Kidney (tissue), 13 donors: ENCODE measurements at regions not wholly inside any gene's neighbourhood (a gene's known extent, or its start where the extent isn't known, plus 50 kb on each side); places are given as distances from the start of the nearest gene placed in this dataset.

Source experiments
- DNase-seq, 5 donors: peaks; one replicate each; pipeline ENCODE4 v3.0.0-alpha.2; 2013 to 2020
- FAIRE-seq: peaks from 2 replicates; lab custom pipeline; 2012; peaks lifted over from hg19 to GRCh38; lab: Jason Lieb, UNC
- H3K27ac ChIP-seq, 2 donors: one replicate each; pipeline ENCODE4 v1.7.0; 2013; ENCODE audit warnings: low read depth in 2 of 2, low read length in 2 of 2, inconsistent platforms in 1 of 2
- H3K27me3 ChIP-seq: one replicate; pipeline ENCODE4 v1.7.1; 2013; ENCODE audit warnings: low read length, inconsistent platforms; ENCODE audit not compliant: control insufficient read depth, insufficient read depth
- H3K36me3 ChIP-seq, 3 donors: one replicate each; pipeline versions ENCODE4 v1.7.0 to v1.7.1; 2013; ENCODE audit warnings: low read length in 3 of 3, control low read depth in 1 of 3, inconsistent platforms in 1 of 3; ENCODE audit not compliant: insufficient read depth in 3 of 3, control insufficient read depth in 2 of 3
- H3K4me1 ChIP-seq, 3 donors: one replicate each; pipeline versions ENCODE4 v1.7.0 to v1.7.1; 2013; ENCODE audit warnings: low read length in 3 of 3, inconsistent platforms in 1 of 3, low read depth in 1 of 3; ENCODE audit not compliant: control insufficient read depth in 2 of 3, insufficient read depth in 2 of 3
- H3K4me3 ChIP-seq, 3 donors: one replicate each; pipeline versions ENCODE4 v1.7.0 to v1.8.1; 2013; ENCODE audit warnings: low read length in 3 of 3, control low read depth in 1 of 3, inconsistent platforms in 1 of 3
- H3K9ac ChIP-seq, 3 donors: one replicate each; pipeline versions ENCODE4 v1.7.0 to v1.7.1; 2013; ENCODE audit warnings: low read length in 3 of 3, control low read depth in 1 of 3, inconsistent platforms in 1 of 3
- H3K9me3 ChIP-seq, 3 donors: one replicate each; pipeline versions ENCODE4 v1.7.0 to v1.7.1; 2013; ENCODE audit warnings: low read length in 3 of 3, control low read depth in 1 of 3, inconsistent platforms in 1 of 3; ENCODE audit not compliant: control insufficient read depth in 2 of 3, insufficient read depth in 1 of 3
- CTCF ChIP-seq: IDR thresholded peaks from 3 replicates; pipeline ENCODE4 v1.5.1; 2012; ENCODE audit warnings: mild to moderate bottlenecking, moderate library complexity, borderline replicate concordance; ENCODE audit not compliant: insufficient read depth; ENCODE audit errors: extremely low read depth
- intact Hi-C: fragments of 100-400 bp; cut with DNase I; formaldehyde crosslinking; loops from one replicate; pipeline ENCODE4 v1.11.1; 2022
- donor health status: control.
- donor health status: control.
- donor health status: control.
- donor health status: control.
- donor health status: control.
- donor health status: DM: yes; HTN: yes; CAD: no.
- donor health status: Normal renal cell carcinoma (clear cell type).

GRCh38 chr12:59087691-59088090, 167.4 kb upstream of the LRIG3 start:
- no peak for DNase-seq
- intact Hi-C loops: no loop called here
- Histone ChIP-seq H3K4me1 (peaks cover 0 to 13% (median 2%) of the 10 kb centered on the region in 3 donors), H3K36me3 (no peaks in the 10 kb centered on the region), H3K9me3 (no peaks in the 10 kb centered on the region), H3K27me3 (no peaks in the 10 kb centered on the region), H3K4me3 (no peak overlapping the region), H3K9ac (no peak overlapping the region), H3K27ac (no peak overlapping the region)
- no peak for FAIRE-seq
- TF ChIP-seq CTCF: no peak

GRCh38 chr12:59087077-59087673, 166.9 kb upstream of the LRIG3 start:
- H3K27me3 ChIP-seq: no peaks in the 10 kb centered on the region
- H3K9me3 ChIP-seq: no peaks in the 10 kb centered on the region
- DNase-seq (no peak), FAIRE-seq (peak; percentile 33)
- intact Hi-C loops: no loop called here
- peak; percentile 43 for TF ChIP-seq CTCF
- no peak overlapping the region for H3K27ac ChIP-seq
- peaks cover 0 to 13% (median 2%) of the 10 kb centered on the region in 3 donors for H3K4me1 ChIP-seq
- no peak overlapping the region for H3K4me3 ChIP-seq
- no peaks in the 10 kb centered on the region for H3K36me3 ChIP-seq
- H3K9ac ChIP-seq: no peak overlapping the region

- no peak for TF ChIP-seq CTCF
- H3K4me1 ChIP-seq: peaks cover 0 to 13% (median 2%) of the 10 kb centered on the region in 3 donors
- intact Hi-C loops: no loop called here
- DNase-seq: peak in 2 of 5 donors; percentile 43 to 62
- no peak overlapping the region for H3K4me3 ChIP-seq
- H3K27ac ChIP-seq: no peak overlapping the region
- H3K9ac ChIP-seq: no peak overlapping the region
- FAIRE-seq: no peak
- no peaks in the 10 kb centered on the region for H3K27me3 ChIP-seq
- H3K9me3 ChIP-seq: no peaks in the 10 kb centered on the region
- no peaks in the 10 kb centered on the region for H3K36me3 ChIP-seq
These were observed 165.8 kb upstream of the LRIG3 start for GRCh38 chr12:59086126-59086525.

GRCh38 chr12:59085690-59086089, 165.4 kb upstream of the LRIG3 start:
- FAIRE-seq: no peak
- intact Hi-C loops: no loop called here

More at GRCh38 chr12:59085690-59086089, 165.4 kb upstream of the LRIG3 start:
- H3K36me3 ChIP-seq: no peaks in the 10 kb centered on the region
- TF ChIP-seq CTCF: no peak
- H3K27me3 ChIP-seq: no peaks in the 10 kb centered on the region
- peaks cover 0 to 13% (median 2%) of the 10 kb centered on the region in 3 donors for H3K4me1 ChIP-seq
- H3K4me3 ChIP-seq: no peak overlapping the region
- no peaks in the 10 kb centered on the region for H3K9me3 ChIP-seq
- no peak for DNase-seq
- no peak overlapping the region for H3K9ac ChIP-seq
- H3K27ac ChIP-seq: no peak overlapping the region
